ENCODE measurements at regions not wholly inside any gene's neighbourhood (a gene's known extent, or its start where the extent isn't known, plus 50 kb on each side); places are given as distances from the start of the nearest gene placed in this dataset.
"Not testable (repeated sequence)": the region's sequence is repeated elsewhere in the genome, so short reads cannot be mapped to it uniquely, and the experiment has no call there.

GRCh38 chr5:174947548-174947947 is 223.2 kb downstream of the MSX2 start:
- no peaks in the 10 kb centered on the region for H3K36me3 ChIP-seq (ENCODE audit: insufficient read depth, low read length, poor library complexity, severe bottlenecking)
- H3K9me3 ChIP-seq (ENCODE audit: low read depth, low read length, poor library complexity, severe bottlenecking) = no peaks in the 10 kb centered on the region
- intact Hi-C loops (cut with micrococcal nuclease; ENCODE audit: unreplicated experiment) = no loop called here
- no peak overlapping the region for H3K4me3 ChIP-seq (ENCODE audit: low read depth, low read length, poor library complexity, severe bottlenecking)
- no peak for DNase-seq (ENCODE audit: low spot score)
- no peak overlapping the region for H3K27ac ChIP-seq (ENCODE audit: low read depth, low read length, poor library complexity, severe bottlenecking)
- ChIA-PET CTCF (no interaction called here), POLR2A (ENCODE audit: low non-redundant PET) (no interaction called here)
- H3K4me1 ChIP-seq (ENCODE audit: insufficient read depth, low read length, poor library complexity, severe bottlenecking) = no peaks in the 10 kb centered on the region
- H3K27me3 ChIP-seq (replicated peaks; ENCODE audit: insufficient read depth, low read depth, low read length, poor library complexity) = peaks cover 4% of the 10 kb centered on the region
- TF ChIP-seq EZH2 (IDR thresholded peaks at IDR 0.05; ENCODE audit: borderline replicate concordance, low read depth, low read length, poor library complexity, severe bottlenecking) (no peak), CTCF (conservative IDR thresholded peaks at IDR 0.05; ENCODE audit: low read depth, low read length) (no peak)
- BruUV-seq (replicated peaks) = no TSS peak

GRCh38 chr5:174945853-174946252 is 221.5 kb downstream of the MSX2 start:
- BruUV-seq (replicated peaks) = no TSS peak
- ChIA-PET CTCF (no interaction called here), POLR2A (ENCODE audit: low non-redundant PET) (no interaction called here)
- intact Hi-C loops (cut with micrococcal nuclease; ENCODE audit: unreplicated experiment) = no loop called here
- DNase-seq (ENCODE audit: low spot score) = no peak
- H3K9me3 ChIP-seq (ENCODE audit: low read depth, low read length, poor library complexity, severe bottlenecking) = no peaks in the 10 kb centered on the region
- no peak for TF ChIP-seq CTCF (conservative IDR thresholded peaks at IDR 0.05; ENCODE audit: low read depth, low read length)
- no peak for TF ChIP-seq EZH2 (IDR thresholded peaks at IDR 0.05; ENCODE audit: borderline replicate concordance, low read depth, low read length, poor library complexity, severe bottlenecking)
- H3K27me3 ChIP-seq (replicated peaks; ENCODE audit: insufficient read depth, low read depth, low read length, poor library complexity) = peaks cover 8% of the 10 kb centered on the region
- H3K4me3 ChIP-seq (ENCODE audit: low read depth, low read length, poor library complexity, severe bottlenecking) = no peak overlapping the region
- no peak overlapping the region for H3K27ac ChIP-seq (ENCODE audit: low read depth, low read length, poor library complexity, severe bottlenecking)
- H3K4me1 ChIP-seq (ENCODE audit: insufficient read depth, low read length, poor library complexity, severe bottlenecking) = no peaks in the 10 kb centered on the region
- H3K36me3 ChIP-seq (ENCODE audit: insufficient read depth, low read length, poor library complexity, severe bottlenecking) = no peaks in the 10 kb centered on the region

- no peak for DNase-seq (ENCODE audit: low spot score)
- TF ChIP-seq CTCF (conservative IDR thresholded peaks at IDR 0.05; ENCODE audit: low read depth, low read length) (no peak), EZH2 (IDR thresholded peaks at IDR 0.05; ENCODE audit: borderline replicate concordance, low read depth, low read length, poor library complexity, severe bottlenecking) (no peak)
- Histone ChIP-seq H3K4me1 (ENCODE audit: insufficient read depth, low read length, poor library complexity, severe bottlenecking) (no peaks in the 10 kb centered on the region), H3K4me3 (ENCODE audit: low read depth, low read length, poor library complexity, severe bottlenecking) (no peak overlapping the region), H3K27ac (ENCODE audit: low read depth, low read length, poor library complexity, severe bottlenecking) (no peak overlapping the region), H3K9me3 (ENCODE audit: low read depth, low read length, poor library complexity, severe bottlenecking) (no peaks in the 10 kb centered on the region), H3K36me3 (ENCODE audit: insufficient read depth, low read length, poor library complexity, severe bottlenecking) (no peaks in the 10 kb centered on the region), H3K27me3 (replicated peaks; ENCODE audit: insufficient read depth, low read depth, low read length, poor library complexity) (peaks cover 11% of the 10 kb centered on the region)
- intact Hi-C loops (cut with micrococcal nuclease; ENCODE audit: unreplicated experiment) = no loop called here
- no TSS peak for BruUV-seq (replicated peaks)
- ChIA-PET POLR2A (ENCODE audit: low non-redundant PET) (no interaction called here), CTCF (no interaction called here)
These were observed 219.4 kb downstream of the MSX2 start for GRCh38 chr5:174943785-174944184.

GRCh38 chr5:174943002-174943401 is 218.6 kb downstream of the MSX2 start:
- BruUV-seq (replicated peaks); CTCF ChIA-PET: not testable (repeated sequence)

More at GRCh38 chr5:174943002-174943401, 218.6 kb downstream of the MSX2 start:
- H3K9me3 ChIP-seq (ENCODE audit: low read depth, low read length, poor library complexity, severe bottlenecking); H3K36me3 ChIP-seq (ENCODE audit: insufficient read depth, low read length, poor library complexity, severe bottlenecking); H3K4me1 ChIP-seq (ENCODE audit: insufficient read depth, low read length, poor library complexity, severe bottlenecking); intact Hi-C loops (cut with micrococcal nuclease; ENCODE audit: unreplicated experiment); H3K4me3 ChIP-seq (ENCODE audit: low read depth, low read length, poor library complexity, severe bottlenecking); H3K27ac ChIP-seq (ENCODE audit: low read depth, low read length, poor library complexity, severe bottlenecking); POLR2A ChIA-PET (ENCODE audit: low non-redundant PET); DNase-seq (ENCODE audit: low spot score): not testable (repeated sequence)
- H3K27me3 ChIP-seq (replicated peaks; ENCODE audit: insufficient read depth, low read depth, low read length, poor library complexity) = peaks cover 11% of the 10 kb centered on the region

Data from A673 (cell line).